KBM-7 (cell line): ENCODE measurements at regions not wholly inside any gene's neighbourhood (a gene's known extent, or its start where the extent isn't known, plus 50 kb on each side); places are given as distances from the start of the nearest gene placed in this dataset.
"Not testable (repeated sequence)": the region's sequence is repeated elsewhere in the genome, so short reads cannot be mapped to it uniquely, and the experiment has no call there.

Experiments
- DNase-seq: peaks from one replicate; pipeline ENCODE4 v3.0.0-alpha.2; 2015
- in situ Hi-C: fragments of 300-500 bp; cut with MboI; formaldehyde crosslinking; loops from 2 replicates; pipeline ENCODE4 v1.14.3; 2020; ENCODE audit warnings: low sequenced_read_pairs, low pct_unique_long_range_greater_than_20kb, mixed read lengths

DNA sequence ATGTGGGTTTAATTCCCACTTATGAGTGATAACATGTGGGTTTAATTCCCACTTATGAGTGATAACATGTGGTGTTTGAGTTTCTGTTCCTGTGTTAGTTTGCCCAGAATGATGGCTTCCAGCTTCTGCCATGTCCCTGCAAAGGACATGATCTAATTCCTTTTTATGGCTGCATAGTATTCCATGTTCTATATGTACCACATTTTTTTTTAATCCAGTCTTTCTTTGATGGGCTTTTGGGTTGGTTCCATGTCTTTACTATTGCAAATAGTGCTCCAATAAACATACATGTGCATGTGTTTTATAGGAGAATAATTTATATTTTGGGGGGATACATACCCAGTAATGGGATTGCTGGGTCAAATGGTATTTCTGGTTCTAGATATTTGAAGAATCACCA lies 317.8 kb downstream of the MMUT start:
- in situ Hi-C loops = no loop called here
- no peak for DNase-seq

DNA sequence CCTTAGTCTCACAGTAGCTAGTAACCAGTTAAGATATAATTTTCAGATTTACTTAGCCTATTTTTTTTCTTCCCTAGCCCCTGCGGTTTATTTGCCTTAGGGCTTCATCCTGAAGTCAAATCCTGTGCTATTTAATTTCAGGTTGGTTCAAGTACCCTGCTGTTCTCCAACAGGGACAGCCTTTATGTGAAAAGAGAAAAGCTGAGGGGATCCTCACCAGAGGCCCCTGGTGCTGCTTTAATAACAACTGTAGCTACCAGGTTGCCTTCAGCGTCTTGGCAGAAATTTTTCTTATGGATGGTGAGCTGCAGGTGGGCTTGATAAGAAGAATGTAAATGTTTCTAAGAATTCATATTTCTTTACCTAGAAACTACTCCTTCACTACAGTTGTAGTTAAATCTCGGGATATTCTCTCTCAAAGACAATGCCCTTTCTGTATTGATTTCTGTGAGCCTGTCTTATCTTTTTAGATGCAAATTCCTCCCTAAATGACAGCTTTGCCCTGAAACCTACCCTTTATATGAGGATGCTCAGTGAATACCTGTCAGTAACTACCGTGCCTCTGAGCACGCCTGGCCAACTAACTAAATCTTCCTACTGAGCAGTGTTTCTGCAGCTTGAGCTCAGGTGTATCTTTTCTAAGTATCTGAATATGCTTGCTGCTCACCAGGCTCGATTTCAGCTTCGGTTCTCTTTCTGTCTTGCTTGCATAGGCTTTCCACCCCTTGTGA lies 320.5 kb downstream of the MMUT start:
- DNase-seq = no peak

DNA sequence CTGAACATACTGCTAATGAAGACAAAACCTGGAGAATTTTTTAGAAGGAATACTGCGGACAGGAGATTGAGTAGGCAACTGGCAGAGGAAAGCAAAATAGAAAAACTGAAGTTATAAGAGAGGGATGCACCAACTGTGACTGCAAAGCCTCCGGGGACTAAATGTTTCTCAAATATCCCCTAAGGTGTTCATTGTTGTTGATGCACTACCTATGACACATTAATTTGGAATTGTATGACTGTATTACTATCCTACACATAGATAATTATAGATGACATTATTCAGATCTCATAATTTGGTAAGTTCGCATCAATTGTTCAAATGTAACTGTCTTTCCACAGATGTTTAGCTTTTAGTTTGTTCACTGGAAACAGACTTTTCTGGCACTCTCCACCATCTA lies 341.1 kb downstream of the MMUT start:
- DNase-seq = no peak
- in situ Hi-C loops = no loop called here

More for the DNA sequence above, 320.5 kb downstream of the MMUT start:
- in situ Hi-C loops = no loop called here

DNA sequence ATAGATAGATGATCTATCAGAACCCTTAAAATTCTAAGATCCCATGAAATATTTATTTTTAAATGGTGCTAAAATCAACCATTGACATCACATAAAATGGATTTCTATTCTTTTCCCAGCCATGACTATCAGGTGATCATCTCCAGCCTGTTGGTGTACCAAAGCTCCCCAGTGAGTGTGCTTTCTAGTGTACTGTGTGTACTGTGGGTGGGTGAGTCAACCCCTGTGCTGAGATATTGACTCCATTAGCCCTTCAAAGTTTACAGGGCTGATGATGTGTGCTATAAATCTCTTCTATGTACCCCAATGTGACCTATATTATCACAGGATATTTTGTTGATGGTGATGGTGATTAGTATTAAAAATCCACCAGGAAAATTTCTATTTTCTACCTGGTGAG lies 344.6 kb downstream of the MMUT start:
- no peak for DNase-seq
- in situ Hi-C loops = no loop called here

DNA sequence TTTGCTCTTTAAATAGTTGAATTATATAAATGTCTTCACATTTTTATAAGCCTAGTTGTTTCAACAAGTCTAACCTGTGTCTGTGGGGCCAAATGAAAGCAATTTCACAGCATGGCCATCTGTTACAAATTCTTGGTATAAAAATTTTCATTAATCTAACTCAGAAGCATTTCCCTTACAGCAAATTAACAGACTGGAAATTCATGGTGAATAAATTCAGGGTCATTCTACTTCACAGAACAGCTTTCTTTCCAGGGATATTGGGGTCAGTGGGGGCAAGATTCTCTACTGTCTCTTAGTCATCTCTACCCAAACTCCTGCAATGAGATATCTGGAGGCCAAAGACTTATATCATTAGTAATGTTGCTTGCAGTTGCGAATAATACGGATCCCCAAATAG lies 352.1 kb downstream of the MMUT start:
- in situ Hi-C loops = no loop called here
- DNase-seq = no peak

DNA sequence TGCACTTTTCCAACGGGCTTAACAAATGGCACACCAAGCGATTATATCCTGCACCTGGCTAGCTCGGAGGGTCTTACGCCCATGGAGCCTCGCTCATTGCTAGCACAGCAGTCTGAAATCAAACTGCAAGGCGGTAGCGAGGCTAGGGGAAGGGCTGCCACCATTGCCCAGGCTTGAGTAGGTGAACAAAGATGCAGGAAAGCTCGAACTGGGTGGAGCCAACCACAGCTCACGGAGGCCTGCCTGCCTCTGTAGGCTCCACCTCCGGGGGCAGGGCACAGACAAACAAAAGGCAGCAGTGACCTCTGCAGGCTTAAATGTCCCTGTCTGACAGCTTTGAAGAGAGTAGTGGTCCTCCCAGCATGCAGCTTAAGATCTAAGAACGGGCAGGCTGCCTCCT lies 365.4 kb downstream of the MMUT start:
- in situ Hi-C loops = not testable (repeated sequence)
- peak; percentile 14 for DNase-seq

DNA sequence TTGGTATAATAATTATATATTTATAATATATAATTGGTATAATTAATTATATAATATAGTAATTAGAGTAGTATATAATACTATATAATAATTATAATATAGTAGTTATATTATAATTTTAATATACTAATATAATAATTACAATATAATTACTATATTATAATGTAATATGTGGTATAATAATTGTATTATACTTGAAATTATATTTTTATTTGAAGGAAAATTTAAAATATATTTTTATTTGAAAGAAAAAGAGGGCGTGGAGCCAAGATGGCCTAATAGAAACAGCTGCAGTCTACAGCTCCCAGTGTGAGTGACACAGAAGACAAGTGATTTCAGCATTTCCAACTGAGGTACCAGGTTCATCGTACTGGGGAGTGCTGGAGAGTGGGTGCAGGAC lies 365.9 kb downstream of the MMUT start:
- in situ Hi-C loops = no loop called here
- DNase-seq = peak; percentile 13

DNA sequence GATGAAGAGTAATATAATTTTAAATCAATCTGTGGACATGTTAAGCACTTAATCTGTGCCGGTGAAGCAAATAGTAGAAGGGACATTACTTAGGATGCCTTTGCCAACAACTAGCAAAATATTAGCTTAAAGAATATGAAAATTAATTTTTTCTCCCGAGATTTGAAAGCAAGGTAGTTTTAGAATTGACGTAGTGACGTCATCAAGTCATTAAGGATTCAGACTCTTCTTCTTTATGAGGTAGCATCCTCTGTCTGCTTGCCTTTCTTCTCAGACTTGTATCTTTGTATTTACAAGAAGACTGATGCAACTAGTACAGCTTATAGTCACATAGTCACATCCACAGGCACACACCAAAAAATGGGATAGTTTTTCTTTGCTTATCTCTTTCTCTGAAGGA lies 374.4 kb downstream of the MMUT start:
- in situ Hi-C loops = no loop called here
- DNase-seq = no peak

DNA sequence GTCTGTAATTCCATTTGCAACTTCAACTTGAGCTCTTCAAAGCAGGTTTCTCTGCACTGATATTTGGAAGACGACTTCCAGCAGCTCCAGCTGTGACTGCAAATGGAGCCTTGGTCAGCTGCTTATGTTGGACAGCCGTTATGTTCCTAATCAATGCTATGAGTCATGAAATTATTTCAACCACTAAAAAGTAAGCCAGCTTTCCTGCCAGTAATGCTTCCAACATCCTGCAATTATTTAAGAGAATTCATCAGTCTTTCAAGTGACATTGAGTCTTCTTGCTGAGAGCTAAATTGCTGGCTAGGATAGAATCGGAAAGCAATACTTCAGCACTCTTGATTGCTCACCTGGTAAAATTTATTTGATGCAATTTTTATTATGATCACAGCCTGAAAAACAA lies 375.7 kb downstream of the MMUT start:
- in situ Hi-C loops = no loop called here
- no peak for DNase-seq

DNA sequence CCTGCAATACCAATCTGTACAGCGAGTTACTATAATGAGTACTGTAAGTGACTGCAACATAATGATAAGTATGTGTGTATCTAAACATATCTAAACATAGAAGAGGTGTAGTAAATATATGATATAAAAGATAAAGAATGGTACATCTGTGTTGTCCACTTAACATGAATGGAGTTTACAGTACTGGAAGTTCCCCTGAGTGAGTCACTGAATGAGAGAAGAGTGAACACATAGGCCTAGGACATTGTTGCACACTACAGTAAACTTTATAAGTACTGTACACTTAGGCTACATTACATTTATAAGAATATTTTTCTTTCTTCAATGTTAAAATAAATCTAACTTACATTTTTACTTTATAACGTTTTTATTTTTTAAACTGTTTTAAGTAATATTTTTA lies 380.4 kb downstream of the MMUT start:
- DNase-seq = no peak
- in situ Hi-C loops = no loop called here

DNA sequence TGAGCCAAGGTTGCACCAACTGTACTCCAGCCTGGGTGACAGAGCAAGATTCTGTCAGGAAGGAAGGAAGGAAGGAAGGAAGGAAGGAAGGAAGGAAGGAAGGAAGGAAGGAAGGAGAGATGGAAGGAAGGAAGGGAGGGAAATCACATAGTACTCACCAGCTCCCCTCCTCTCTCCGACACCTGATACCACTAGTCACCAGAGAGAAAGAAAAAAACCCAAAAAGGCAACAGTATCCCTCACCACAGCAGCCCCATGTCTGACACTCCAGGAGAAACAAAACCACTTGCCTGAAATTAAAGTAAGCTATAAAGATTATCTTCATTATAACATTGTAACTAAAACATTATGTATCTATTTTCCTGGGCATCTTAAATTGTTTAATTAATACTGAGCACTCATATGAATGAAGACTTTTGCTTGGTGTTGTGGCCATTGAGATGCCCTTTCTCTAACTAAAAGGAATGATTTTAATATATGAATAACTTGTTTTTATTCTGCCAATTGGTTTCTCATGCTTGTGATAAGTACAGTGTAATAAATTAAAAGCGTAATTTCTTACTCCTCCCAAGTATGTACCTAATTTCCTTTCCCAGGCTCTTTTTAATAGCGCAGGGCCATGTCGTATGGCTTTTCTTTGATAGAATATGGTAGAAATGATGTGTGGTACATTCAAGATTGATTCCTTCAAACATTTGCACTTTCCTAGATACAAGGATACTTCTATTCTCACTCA lies 390.0 kb downstream of the MMUT start:
- in situ Hi-C loops = no loop called here
- no peak for DNase-seq

DNA sequence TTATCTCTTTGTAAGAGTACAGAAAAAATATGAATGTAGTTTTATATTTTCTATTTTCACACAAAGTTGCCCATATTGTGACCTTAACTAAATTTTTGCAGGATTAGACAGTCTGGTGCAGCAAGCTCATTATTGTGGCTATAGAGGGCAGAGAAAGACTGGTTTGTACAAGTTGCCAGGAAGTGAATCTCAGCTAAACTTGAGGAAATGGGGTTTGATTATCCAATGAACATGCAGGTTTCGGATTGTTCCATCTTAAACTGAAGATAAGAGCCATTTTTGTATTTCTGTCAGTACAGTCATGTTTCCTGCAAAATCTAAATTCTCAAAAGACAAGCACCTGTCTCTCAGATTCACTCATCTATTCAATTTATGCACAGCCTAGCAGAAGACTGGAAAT lies 390.9 kb downstream of the MMUT start:
- in situ Hi-C loops = no loop called here
- no peak for DNase-seq

DNA sequence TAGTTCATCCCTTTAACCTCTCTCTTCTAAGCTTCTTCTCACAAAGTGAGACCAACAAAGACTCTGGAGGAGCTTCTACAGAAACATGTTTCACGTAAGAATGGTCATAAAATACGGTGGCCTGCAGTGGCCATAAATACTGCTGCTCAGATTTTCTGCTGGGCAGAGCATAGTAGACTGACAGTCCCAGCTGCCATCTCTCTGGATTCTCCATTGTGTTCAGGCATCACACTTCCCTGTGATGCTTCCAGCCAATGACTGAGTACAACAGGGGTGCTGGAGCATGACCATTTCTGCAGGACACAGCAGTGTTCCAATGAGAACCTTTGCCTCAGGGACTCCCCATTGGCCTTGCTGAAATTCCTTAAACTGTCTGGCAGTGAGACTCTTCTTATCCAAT lies 392.6 kb downstream of the MMUT start:
- in situ Hi-C loops = no loop called here
- no peak for DNase-seq

DNA sequence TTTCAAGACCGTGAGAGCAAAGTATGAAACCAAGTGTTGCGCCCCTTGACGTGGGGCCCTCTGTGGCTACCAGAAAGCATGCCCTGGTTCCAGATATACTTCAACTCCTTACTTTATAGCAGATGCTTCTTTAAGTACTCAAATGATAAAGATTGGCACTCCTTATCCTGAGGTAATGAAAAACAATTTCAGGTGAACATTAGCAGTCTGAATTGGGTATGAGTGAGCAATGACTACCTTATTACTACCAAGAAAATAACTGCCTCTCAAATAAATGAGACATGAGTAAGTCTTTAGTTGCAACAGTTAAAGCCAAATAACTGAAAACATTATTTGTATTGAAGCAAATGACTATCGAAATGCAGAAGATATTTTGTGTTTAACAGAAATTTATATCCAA lies 408.7 kb downstream of the MMUT start:
- in situ Hi-C loops = no loop called here
- no peak for DNase-seq

DNA sequence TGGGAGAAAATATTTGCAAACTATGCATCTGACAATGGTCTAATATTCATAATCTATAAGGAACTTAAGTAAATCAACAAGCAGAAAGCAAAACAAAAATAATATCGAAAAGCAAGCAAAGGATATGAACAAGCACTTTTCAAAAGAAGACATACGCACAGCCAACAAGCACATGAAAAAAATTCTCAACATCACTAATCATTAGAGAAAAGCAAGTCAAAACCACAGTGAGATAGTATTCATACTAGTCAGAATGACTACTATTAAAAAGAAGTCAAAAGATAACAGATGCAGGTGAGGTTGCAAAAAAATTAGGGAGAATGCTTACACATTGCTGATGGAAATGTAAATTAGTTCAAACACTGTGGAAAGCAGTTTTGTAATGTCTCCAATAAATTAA lies 410.2 kb downstream of the MMUT start:
- in situ Hi-C loops = no loop called here
- DNase-seq = no peak

DNA sequence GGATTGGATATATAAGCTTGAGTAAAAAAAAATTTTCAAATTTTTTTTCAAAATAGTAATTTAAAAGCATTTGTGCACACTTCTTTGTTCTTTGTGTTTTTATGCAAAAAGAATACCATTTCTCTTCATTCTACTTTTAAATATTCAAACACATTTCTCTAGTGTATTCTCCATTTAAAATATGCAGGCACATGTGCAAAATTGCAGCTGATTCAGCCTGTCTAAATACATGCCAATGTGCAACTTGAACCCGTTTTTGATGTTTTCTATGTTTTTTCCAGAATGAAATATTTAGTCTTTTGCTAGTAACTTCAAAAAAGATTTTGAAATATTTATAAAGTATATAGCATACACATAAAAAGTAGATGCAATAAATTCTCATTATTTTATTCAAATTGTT lies 411.8 kb downstream of the MMUT start:
- DNase-seq = no peak
- in situ Hi-C loops = no loop called here

DNA sequence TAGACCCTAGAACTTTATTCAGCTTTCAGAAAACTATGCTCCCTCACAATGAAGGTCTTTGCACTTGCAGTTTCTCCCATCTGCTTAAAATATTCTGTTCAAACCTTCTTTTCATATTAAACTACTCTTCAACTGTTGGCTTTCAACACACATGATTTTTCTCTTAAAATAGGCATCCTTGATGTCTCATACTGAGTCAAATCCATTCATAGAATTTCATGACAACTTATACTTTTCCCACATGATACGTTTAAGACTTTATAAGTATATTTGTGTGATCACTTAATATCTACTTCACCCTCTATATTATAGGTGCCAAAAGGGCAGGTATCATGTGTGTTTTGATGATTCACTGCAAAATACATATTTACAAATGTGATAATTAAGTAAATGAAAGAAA lies 412.5 kb downstream of the MMUT start:
- no peak for DNase-seq
- in situ Hi-C loops = no loop called here

DNA sequence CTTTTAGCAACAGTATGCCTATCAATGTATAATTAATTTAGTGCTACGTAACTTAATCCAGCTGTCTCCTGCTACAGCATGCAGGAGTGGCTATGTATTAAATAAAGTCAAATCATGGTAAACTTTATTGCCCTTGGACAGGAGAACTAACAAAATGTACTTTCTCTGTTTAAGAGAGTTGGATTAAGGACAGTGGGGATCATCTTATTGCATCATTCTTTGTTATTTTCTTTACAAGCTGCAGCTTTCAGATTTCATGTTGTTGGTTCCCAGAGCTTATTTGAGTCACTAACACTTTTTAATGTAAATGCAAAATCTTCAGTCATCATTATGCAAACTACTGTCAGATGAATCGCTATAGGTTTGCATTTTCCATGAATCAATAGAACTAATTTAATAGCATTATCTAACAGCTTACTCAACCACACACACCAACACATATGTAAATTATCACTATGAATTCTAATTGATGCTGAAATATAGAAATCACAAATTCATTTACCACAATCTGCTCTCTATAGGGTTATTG lies 424.7 kb downstream of the MMUT start:
- in situ Hi-C loops = no loop called here
- DNase-seq = no peak

DNA sequence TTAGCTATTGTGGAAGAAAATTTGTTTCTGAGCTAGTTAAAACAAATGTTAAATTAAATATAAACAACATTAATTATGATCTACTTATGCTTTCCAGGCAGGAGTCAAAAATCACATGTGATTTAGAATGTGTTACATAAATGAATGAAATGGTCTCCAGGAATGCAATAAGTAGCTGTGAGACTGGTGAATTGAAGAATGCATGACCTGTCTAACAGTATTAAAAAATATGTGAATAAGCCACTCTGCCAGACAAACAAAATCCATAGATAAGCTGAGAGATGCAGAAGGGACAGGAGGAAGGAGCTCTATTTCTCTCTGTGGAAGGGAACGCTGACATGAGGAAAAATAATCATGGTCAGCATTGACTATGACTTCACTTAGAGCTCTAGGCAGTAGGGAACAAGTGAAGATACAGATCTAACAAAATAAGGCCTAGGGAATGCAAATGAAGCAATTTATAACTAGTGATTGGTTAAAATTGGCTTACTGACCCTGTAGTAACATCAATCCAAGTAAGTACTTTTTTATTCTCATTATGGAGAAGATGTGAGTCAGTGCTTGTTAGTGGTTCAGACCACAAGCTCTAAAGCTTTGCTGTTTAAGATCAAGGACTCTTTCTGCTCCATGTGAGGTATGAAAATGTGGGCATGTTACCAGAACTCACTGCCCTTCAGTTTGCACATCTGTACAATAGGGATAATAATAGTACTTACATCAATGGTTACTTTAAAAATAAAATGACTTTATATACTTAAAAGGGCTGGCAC lies 432.6 kb downstream of the MMUT start:
- in situ Hi-C loops = no loop called here

DNA sequence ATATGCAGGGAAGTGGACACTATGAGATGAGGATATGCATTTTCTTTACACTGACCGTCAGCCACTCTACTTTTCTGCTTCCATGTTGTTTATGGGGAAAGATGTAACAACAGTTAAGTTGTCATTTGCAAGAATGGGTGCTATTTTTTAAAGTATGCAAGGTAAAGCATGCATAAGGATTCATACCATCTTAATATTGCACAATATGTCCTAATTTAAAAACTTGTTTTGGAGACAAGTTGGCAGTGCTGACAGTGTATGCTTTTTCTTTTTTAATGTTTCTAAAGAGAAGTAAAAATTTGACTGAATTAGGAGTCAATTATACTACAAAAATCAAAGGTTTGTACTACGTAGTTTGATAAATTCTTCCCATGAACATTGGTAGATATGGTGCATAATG lies 435.4 kb downstream of the MMUT start:
- in situ Hi-C loops = no loop called here
- no peak for DNase-seq

More for the DNA sequence above, 432.6 kb downstream of the MMUT start:
- DNase-seq = no peak
